HG02885 (cell line): ENCODE measurements at regions not wholly inside any gene's neighbourhood (a gene's known extent, or its start where the extent isn't known, plus 50 kb on each side); places are given as distances from the start of the nearest gene placed in this dataset.
"Not testable (repeated sequence)": the region's sequence is repeated elsewhere in the genome, so short reads cannot be mapped to it uniquely, and the experiment has no call there.

Experiments used
- ATAC-seq: cut with Tn5 transposase; IDR thresholded peaks from one replicate; pipeline ENCODE4 v1.9.1; 2021; ENCODE audit warnings: mild to moderate bottlenecking; ENCODE audit not compliant: unreplicated experiment, poor library complexity

- ATAC-seq: no peak
These were observed 143.7 kb downstream of the TM2D1 start for GRCh38 chr1:61581251-61581650.

DNA sequence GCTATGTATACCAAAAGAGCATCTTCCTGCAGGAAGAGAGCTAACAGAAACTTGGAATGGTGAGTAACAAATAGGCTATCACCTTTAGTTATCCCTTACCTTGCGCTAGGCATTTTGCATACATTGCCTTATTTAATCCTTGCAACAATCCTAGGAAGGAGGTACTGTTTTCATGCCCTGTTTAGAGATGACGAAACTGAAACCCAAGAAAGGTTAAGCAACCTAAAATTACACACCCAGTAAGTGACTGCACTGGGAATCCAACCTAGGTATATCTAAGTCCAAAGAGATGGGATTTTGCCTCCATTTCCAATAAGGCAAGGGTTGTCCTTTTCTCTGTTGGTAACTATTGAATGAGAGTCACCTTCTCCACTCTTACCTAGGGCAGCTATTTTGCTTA lies 144.5 kb downstream of the TM2D1 start:
- ATAC-seq: no peak

DNA sequence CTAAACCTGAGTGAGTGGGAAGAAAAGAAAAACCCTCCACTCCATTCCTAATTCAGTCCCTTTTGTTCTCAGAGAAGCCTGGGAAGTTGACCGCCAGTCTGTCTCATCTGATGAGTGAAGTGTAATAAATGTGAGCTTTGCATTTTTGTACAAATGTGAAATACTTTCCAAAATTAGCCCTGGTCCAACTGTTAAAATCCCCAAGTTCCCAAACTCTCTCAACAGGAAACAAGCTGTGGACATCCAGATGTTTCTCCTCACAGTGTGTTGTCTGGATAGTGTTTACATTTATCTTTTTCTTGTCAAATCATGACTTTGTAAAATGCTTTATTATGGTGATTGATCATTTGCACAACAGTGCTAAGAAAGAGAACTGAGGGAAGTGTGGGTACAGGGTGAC lies 145.1 kb downstream of the TM2D1 start:
- no peak for ATAC-seq

DNA sequence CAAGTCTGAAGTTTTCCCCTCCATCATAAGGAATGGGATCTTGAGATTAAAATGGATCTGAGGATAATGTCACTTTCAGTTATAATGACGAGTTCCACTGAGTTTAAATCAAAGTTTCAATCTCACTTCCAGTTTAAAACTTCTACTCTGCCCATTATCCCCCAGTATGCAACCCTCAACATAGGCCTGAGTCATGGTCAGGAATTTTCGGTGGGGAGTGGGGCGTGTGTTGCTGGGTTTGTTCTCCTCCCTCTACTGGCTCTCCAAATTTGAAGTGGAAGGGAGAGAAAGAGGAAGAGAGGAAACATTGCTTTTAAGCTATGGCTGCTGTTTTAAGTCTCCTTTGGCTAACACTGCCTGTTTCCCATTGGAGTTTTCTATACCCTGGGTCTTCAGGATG lies 152.9 kb downstream of the TM2D1 start:
- ATAC-seq: no peak

DNA sequence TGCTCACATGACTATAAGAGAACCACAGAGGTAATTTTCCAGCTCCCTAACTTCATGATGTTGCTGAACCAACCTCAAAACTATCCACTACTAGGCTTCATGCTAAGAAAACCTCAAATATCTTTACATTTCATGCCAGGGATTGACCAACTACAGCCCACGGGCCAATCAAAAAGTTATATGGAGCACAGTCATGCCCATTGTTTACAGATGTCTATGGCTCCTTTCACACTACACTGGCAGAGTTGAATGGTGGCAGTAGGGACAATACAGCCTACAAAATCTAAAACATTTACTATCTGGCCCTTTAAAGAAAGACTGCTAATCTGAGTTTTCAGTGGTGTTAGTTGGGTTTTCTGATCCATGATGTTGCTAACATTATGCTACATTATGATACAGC lies 154.8 kb downstream of the TM2D1 start:
- no peak for ATAC-seq

- ATAC-seq: no peak
These were observed 155.7 kb downstream of the TM2D1 start for GRCh38 chr1:61569303-61569621.

GRCh38 chr1:61568460-61569302 lies 156.3 kb downstream of the TM2D1 start:
- no peak for ATAC-seq

- no peak for ATAC-seq
These were observed 158.8 kb downstream of the TM2D1 start for GRCh38 chr1:61566177-61566576.

DNA sequence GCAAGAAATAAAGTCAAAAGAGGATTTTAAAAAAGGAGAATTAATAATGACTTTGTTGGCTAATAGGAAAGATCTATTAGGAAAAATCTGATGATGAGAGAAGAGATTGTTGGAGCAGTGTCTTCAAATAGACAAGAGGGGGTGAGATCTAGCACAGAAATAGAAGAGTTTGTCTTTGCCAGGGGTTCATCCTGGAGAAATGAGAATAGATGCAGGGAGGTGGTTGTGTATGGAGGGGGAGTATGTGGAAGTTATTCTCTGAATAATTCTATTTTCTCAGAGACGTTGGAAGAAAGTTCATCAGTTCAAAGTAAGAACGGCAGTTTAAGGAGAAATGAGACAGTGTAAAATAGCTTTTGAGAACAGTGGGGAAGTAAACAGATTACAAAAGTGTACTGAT lies 161.3 kb downstream of the TM2D1 start:
- no peak for ATAC-seq

DNA sequence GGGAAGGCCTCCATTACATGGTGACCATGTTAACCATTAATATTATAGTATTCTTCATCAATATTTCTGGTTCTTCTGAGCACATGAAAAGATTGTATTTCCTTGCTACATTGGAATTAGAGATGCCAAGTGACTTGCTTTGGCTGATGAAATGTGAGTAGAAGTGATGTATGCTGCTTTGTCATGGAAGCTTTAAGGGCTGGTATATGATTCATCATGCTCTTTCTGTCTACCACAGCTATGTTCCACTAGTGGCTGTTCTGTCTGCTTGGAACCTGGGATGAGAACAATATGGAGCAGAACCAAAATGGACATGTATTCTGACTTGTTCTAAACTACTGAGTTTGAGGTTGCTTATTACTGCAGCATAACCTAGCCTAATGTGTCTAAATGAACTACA lies 163.3 kb downstream of the TM2D1 start:
- no peak for ATAC-seq

DNA sequence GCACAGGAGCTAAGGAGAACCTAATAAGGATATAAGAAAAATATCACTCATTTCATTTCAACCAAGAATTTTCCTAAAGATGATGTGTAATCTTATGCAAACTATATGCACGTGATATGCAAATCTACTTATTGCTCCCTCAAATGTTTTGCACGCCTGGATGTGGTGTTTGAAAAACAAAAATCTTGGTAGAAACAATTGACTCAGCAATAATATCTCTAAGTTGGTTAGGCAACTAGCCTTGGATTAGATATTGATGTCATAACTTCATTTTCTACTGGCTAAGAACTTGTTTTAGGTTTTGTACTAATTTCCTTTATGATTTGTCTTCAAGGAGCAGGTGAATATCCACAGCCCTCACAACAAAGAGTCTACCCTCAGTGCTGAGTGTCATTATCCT lies 164.6 kb downstream of the TM2D1 start:
- ATAC-seq: no peak

- ATAC-seq: no peak
These were observed 168.3 kb downstream of the TM2D1 start for GRCh38 chr1:61556631-61557030.

DNA sequence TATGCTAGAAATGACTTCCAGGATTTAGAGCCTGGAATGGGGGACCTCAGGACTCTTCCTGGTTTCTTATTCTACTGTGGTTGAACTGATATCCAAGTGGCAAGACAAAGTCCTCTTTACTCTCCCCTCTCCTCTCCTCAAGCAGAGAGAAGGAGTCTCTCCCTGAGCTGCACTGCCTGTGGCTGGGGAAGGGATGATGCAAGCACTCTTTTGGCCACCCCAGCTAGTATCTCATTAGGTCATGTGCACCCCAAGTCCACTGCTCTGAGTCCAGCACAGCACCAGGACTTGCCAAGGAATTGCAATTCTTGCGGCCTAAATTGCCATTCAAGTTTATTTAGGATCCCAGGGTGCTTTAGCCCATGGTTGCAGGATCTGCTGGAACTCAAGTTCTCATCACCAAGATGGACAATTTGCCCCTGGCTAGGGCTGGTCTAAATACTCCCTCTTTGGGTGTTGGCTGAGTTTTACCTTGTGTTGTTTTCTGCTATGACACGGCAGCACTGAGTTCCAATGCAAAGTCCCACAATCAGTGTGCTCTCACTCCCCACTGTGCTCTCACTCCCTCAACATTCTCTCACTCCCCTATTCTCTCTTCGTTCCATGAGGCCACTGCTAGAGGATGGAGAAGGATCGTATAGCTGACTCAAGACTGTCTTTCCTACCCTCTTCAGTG lies 172.2 kb downstream of the TM2D1 start:
- ATAC-seq: no peak

GRCh38 chr1:61547302-61547701 lies 177.6 kb downstream of the TM2D1 start:
- not testable (repeated sequence) for ATAC-seq

- ATAC-seq: not testable (repeated sequence)
These were observed 180.1 kb downstream of the TM2D1 start for GRCh38 chr1:61544870-61545269.

- ATAC-seq: not testable (repeated sequence)
These were observed 181.4 kb downstream of the TM2D1 start for GRCh38 chr1:61543498-61543897.

- no peak for ATAC-seq
These were observed 185.1 kb downstream of the TM2D1 start for GRCh38 chr1:61539720-61540462.

DNA sequence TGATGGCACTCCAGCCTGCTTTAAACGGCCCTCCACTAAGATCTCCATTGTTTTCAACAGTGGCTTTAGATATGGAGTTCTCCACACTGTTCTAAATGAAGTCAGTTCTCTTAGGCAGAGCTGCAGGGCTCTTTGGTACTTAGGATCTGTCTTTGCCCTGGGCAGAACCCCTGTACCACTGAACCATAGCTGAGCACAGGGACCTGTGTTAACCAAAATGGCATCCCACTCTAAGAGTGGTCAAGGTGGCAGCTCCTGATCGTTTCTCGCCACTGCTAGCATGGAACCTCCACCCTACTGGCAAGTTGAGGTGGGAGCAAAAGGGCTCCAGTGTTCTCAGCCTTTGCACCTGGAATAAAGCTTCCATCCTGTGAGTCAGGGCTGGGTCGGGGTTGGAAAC lies 186.7 kb downstream of the TM2D1 start:
- ATAC-seq: no peak

GRCh38 chr1:61536174-61537108 lies 188.5 kb downstream of the TM2D1 start:
- no peak for ATAC-seq

DNA sequence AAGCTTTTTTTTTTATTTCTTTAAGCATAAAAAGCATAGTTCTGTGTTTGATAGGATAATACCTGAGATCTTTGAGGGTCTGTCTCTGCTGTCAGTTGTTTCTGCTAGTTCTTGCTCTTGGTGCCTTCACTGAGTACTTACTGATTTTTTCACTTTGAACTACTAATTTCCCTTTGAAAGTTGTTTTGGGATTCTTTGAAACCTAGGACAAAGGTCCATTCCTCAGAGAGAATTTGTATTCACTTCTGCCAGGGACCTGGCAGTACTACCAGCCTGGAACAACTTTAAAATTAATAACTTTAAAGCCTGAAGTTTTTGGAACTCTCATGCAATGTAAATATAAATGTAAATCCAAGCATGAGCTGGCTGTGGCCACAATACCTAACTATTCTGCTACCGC lies 190.1 kb downstream of the TM2D1 start:
- ATAC-seq: no peak
